NB4 (cell line): ENCODE measurements at regions not wholly inside any gene's neighbourhood (a gene's known extent, or its start where the extent isn't known, plus 50 kb on each side); places are given as distances from the start of the nearest gene placed in this dataset.

Experiments used
- DNase-seq: peaks from one replicate; pipeline ENCODE4 v3.0.0; 2010; ENCODE audit warnings: low read depth
- H3K4me3 ChIP-seq: one replicate; pipeline ENCODE4 v1.5.1; 2011; ENCODE audit warnings: mild to moderate bottlenecking, low read depth, low read length, moderate library complexity
- MYC ChIP-seq: IDR thresholded peaks from 2 replicates; pipeline ENCODE4 v1.6.1; 2011; ENCODE audit warnings: low read depth, low read length
- POLR2A ChIP-seq: IDR thresholded peaks from 2 replicates; pipeline ENCODE4 v1.6.1; 2011; ENCODE audit warnings: mild to moderate bottlenecking; ENCODE audit not compliant: insufficient read length; ENCODE audit errors: extremely low read depth
- TF ChIP-seq, protein P1 (sequence below): IDR thresholded peaks from 2 replicates; pipeline ENCODE4 v1.6.1; 2011; ENCODE audit warnings: low read depth, low read length
- TF ChIP-seq, protein P2 (sequence below): IDR thresholded peaks from one replicate; pipeline ENCODE4 v1.5.1; 2012; ENCODE audit warnings: low read depth, low read length

DNA sequence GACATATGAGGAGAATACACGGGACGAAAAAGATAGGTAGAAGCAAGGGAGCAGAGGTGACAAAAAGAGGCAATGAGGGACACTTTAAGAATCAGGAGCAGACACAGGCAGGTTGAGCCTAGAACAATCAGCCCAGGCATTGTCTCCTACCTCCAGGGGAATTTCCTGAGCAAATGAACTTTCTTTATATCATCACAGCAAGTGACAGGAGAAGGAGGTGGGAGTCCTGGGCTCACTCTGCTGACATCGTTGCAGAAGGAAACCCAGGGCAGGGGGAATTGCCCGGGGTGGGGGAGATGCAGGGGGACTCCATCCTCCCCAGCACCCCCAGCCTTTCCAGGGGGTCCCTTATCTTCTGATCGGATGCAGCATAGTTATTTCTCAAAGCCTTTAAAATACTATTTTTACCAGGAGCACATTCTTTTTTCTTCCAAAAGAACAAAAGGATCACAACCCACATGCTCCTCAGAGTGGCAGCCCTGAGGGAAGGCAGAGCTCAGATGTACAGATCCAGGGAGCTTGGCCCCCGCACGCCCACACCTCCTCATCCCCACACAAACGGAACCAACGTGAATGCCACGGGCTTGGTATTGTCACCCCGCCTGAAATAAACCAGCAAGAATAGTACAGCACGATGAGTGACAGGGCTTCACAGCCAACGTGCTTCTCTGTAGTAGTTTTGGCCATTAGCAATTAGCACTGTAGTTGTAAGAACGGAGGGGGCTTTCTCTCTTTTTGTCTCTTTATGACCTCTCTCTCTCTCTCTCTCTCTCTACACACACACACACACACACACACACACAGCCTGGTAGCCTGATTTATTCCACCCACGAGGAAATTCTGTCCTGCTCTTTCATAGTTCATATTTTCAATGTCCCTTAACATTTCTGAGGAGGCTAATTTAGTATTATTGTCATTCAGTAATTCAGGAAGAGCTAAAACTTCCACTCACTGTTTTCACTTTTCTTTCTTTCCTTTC lies 169.5 kb upstream of the UBL3 start:
- TF ChIP-seq MYC (no peak), POLR2A (no peak)
- TF ChIP-seq, protein P1, sequence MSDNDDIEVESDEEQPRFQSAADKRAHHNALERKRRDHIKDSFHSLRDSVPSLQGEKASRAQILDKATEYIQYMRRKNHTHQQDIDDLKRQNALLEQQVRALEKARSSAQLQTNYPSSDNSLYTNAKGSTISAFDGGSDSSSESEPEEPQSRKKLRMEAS: no peak
- TF ChIP-seq, protein P2, sequence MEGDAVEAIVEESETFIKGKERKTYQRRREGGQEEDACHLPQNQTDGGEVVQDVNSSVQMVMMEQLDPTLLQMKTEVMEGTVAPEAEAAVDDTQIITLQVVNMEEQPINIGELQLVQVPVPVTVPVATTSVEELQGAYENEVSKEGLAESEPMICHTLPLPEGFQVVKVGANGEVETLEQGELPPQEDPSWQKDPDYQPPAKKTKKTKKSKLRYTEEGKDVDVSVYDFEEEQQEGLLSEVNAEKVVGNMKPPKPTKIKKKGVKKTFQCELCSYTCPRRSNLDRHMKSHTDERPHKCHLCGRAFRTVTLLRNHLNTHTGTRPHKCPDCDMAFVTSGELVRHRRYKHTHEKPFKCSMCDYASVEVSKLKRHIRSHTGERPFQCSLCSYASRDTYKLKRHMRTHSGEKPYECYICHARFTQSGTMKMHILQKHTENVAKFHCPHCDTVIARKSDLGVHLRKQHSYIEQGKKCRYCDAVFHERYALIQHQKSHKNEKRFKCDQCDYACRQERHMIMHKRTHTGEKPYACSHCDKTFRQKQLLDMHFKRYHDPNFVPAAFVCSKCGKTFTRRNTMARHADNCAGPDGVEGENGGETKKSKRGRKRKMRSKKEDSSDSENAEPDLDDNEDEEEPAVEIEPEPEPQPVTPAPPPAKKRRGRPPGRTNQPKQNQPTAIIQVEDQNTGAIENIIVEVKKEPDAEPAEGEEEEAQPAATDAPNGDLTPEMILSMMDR: no peak
- no peak overlapping the region for H3K4me3 ChIP-seq
- no peak for DNase-seq

DNA sequence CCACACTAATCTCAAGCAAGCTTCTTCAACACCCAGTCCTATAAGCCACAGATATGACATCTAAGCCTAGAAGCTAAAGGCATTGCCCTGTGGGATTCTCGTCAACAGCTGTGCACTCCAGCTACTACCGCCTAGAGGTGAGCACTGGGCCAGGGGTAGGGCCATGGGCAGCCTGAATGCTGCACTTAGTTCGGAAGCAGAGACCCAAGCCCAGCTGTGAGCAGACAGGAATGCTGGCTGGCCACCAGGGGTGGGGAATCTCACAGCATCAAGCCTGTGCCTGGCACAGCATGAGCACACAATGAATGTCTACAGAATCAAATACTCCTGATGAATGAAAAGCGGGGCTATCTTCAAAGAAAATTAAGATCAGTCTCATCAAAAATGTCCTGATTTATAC lies 167.5 kb upstream of the UBL3 start:
- H3K4me3 ChIP-seq: no peak overlapping the region
- TF ChIP-seq POLR2A: no peak
- TF ChIP-seq, protein P1: no peak
- TF ChIP-seq, protein P2: no peak
- TF ChIP-seq MYC: no peak
- DNase-seq: no peak

DNA sequence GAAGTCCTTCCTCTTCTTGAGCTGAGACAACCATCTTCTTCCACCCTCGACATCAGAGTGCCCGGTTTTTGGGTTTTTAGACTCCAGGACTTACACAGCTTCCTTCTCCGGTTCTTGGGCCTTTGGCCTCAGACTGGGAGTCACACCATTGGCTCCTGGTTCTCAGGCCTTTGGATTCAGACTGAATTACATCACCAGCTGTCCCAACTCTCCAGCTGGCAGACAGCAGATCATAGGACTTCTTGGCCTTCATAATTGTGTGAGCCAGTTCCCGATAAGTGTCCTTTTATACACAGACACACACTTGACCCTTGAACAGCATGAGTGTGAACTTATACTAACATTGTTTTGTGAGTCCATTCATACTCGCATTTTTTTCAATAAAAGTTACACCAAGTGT lies 166.0 kb upstream of the UBL3 start:
- no peak for DNase-seq
- H3K4me3 ChIP-seq: no peak overlapping the region
- TF ChIP-seq MYC (no peak), POLR2A (no peak)
- TF ChIP-seq, protein P2: no peak
- TF ChIP-seq, protein P1: no peak

DNA sequence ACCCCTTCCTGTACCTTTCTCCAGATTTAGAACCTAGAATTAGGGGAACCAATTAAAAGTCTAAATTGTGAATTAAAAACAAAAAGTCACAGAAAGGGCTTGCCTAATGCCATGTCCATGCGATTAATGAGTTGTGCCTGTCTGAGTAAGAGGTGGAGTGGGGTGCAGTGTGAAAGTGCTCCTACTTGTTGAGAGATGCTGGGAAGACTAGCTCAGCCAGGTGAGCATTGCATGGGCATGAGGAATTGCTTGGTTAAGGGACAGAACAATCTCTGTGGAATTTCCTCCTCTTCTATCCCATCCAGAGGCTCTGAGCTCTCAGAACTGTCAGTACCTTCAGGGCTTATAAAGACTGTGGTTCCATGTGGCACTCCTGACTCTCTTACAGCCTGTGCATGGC lies 159.0 kb upstream of the UBL3 start:
- no peak for DNase-seq
- TF ChIP-seq, protein P1: no peak
- no peak for TF ChIP-seq MYC
- no peak for TF ChIP-seq POLR2A
- no peak overlapping the region for H3K4me3 ChIP-seq

DNA sequence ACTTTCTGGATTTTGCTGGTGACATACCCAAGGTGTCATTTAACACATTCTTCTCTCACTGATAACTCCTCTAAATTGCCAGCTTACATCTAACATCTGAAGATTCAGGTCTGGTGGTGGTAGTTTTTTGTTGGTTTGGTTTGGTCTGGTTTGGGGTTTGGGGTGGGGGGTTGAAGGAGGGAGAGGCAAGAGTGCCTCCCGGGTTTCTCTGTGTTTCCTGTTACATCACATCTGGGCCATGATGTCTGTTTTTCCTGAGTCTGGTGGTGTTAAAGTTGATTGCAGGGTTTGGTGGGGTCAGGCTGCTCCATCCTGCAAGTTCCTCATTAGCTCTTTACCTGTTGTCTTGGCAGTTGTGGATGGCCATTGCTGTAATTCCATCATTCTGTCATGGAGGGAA lies 155.8 kb upstream of the UBL3 start:
- no peak for TF ChIP-seq MYC
- TF ChIP-seq POLR2A: no peak
- TF ChIP-seq, protein P1: no peak
- TF ChIP-seq, protein P2: no peak
- DNase-seq: peak; percentile 88
- H3K4me3 ChIP-seq: no peak overlapping the region

DNA sequence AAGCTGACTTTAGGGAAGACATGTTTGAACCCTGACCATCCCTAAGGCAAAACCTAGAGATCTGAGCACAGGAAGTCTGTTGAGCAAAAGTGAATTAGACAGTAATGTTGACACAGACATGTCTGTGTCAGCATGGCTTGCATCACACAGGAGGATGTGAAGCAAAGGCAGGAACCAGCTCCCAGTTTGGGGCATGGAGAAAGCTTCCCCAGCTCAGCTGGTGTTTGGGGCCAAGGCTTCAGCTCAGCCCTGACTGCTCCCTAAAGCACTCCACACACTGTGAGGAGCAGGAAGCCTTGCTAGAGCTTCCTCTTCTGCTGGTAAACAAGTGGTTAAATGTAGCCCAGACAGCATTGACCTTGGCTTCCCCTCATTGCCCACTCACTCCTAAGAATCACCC lies 153.8 kb upstream of the UBL3 start:
- DNase-seq: peak; percentile 95
- no peak overlapping the region for H3K4me3 ChIP-seq
- no peak for TF ChIP-seq MYC
- TF ChIP-seq, protein P2: no peak
- TF ChIP-seq POLR2A: no peak
- TF ChIP-seq, protein P1: 0 out of 2 replicates have a peak, but pooled peaks have one; percentile 63
